A549 (cell line): ENCODE measurements at regions not wholly inside any gene's neighbourhood (a gene's known extent, or its start where the extent isn't known, plus 50 kb on each side); places are given as distances from the start of the nearest gene placed in this dataset.

Experiments used
- ATAC-seq, 2 experiments: fragments of 200-7000 bp in 1 of 2; fragments of >200 bp in 1 of 2; cut with Nextera tagmentation in 1 of 2; cut with Tn5 transposase in 1 of 2; 3 replicates each; pipeline versions ENCODE4 v1.8.0 to v1.9.1; 2018 to 2020; ENCODE audit warnings: mild to moderate bottlenecking in 1 of 2, moderate library complexity in 1 of 2
- CTCF ChIA-PET: fragments of 300-600 bp; sonication (Branson Sonifier 250); formaldehyde crosslinking; extraction: SDS; loops from one replicate; lab custom pipeline; 2021; ENCODE audit warnings: antibody characterized with exemption, inconsistent platforms; lab: Yijun Ruan, JAX
- POLR2A ChIA-PET: fragments of 350-600 bp; formaldehyde crosslinking; extraction: SDS; loops from one replicate; lab custom pipeline; 2021; ENCODE audit warnings: antibody characterized with exemption, inconsistent platforms; lab: Yijun Ruan, JAX
- DNase-seq, 2 experiments: peaks; one replicate each; pipeline versions ENCODE4 v3.0.0 to v3.0.0-alpha.2; 2011 to 2016; ENCODE audit warnings: low read depth in 1 of 2, low spot score in 1 of 2
- FAIRE-seq: peaks from 2 replicates; lab custom pipeline; 2011; peaks lifted over from hg19 to GRCh38; lab: Jason Lieb, UNC
- H3K27ac ChIP-seq, 2 experiments: fragments of >200 bp; sonication (Bioruptor Twin); formaldehyde crosslinking; 3 replicates each; pipeline ENCODE4 v1.5.1; 2016 to 2017
- H3K4me1 ChIP-seq: fragments of >200 bp; sonication (Bioruptor Twin); formaldehyde crosslinking; 3 replicates; pipeline ENCODE4 v1.6.1; 2016
- H3K4me2 ChIP-seq: fragments of >200 bp; sonication (Bioruptor Twin); formaldehyde crosslinking; 3 replicates; pipeline ENCODE4 v1.6.1; 2016
- H3K4me3 ChIP-seq: fragments of >200 bp; sonication (Bioruptor Twin); formaldehyde crosslinking; 3 replicates; pipeline ENCODE4 v1.5.1; 2016
- H3K9me3 ChIP-seq: fragments of >200 bp; sonication (Bioruptor Twin); formaldehyde crosslinking; 3 replicates; pipeline ENCODE4 v1.6.1; 2016
- CHD4 ChIP-seq: fragments of 200-600 bp; sonication (generic); IDR thresholded peaks from 2 replicates; pipeline ENCODE4 v1.6.1; 2016; ENCODE audit warnings: antibody characterized with exemption, mild to moderate bottlenecking, borderline replicate concordance
- EHF ChIP-seq: fragments of 250-450 bp; sonication (Bioruptor Pico); IDR thresholded peaks from 2 replicates; pipeline ENCODE4 v1.5.0; 2020; ENCODE audit warnings: mild to moderate bottlenecking
- EP300 ChIP-seq, 2 experiments: fragments of >200 bp; sonication (Bioruptor Twin); formaldehyde crosslinking; IDR thresholded peaks; 2 replicates in 1 of 2; 3 replicates in 1 of 2; pipeline ENCODE4 v1.6.1; 2016 to 2017
- GATA3 ChIP-seq: IDR thresholded peaks from 2 replicates; pipeline ENCODE4 v1.6.1; 2012; ENCODE audit warnings: borderline replicate concordance
- HOXB13 ChIP-seq: fragments of 250-450 bp; sonication (Bioruptor Pico); IDR thresholded peaks from 2 replicates; pipeline ENCODE4 v1.5.0; 2020; ENCODE audit warnings: low read depth, mild to moderate bottlenecking, moderate library complexity
- MAFK ChIP-seq: fragments of 450-650 bp; IDR thresholded peaks from 2 replicates; pipeline ENCODE4 v1.6.1; 2014; ENCODE audit not compliant: partially characterized antibody
- MAZ ChIP-seq: fragments of 150-350 bp; IDR thresholded peaks from 2 replicates; pipeline ENCODE4 v1.6.1; 2014; ENCODE audit warnings: antibody characterized with exemption, low read depth, low read length, borderline replicate concordance
- MYC ChIP-seq: IDR thresholded peaks from 2 replicates; pipeline ENCODE4 v1.6.1; 2012; ENCODE audit warnings: mild to moderate bottlenecking, inconsistent platforms, low read length, improper control_type of control experiment, borderline replicate concordance
- NFE2L2 ChIP-seq: fragments of 150-350 bp; conservative IDR thresholded peaks from 2 replicates; pipeline ENCODE4 v1.6.1; 2014; ENCODE audit warnings: low read length
- NPAS2 ChIP-seq: fragments of 250-450 bp; sonication (Bioruptor Pico); IDR thresholded peaks from 2 replicates; pipeline ENCODE4 v1.8.0; 2022; ENCODE audit warnings: mild to moderate bottlenecking, moderate library complexity, borderline replicate concordance
- PHF8 ChIP-seq: fragments of 200-600 bp; sonication (generic); IDR thresholded peaks from 2 replicates; pipeline ENCODE4 v1.6.1; 2016; ENCODE audit warnings: low read depth, mild to moderate bottlenecking, antibody characterized with exemption, moderate library complexity, borderline replicate concordance
- POLR2A ChIP-seq: IDR thresholded peaks from 2 replicates; pipeline ENCODE4 v1.6.1; 2012; ENCODE audit warnings: mild to moderate bottlenecking, low read length
- SREBF2 ChIP-seq: fragments of 450-650 bp; IDR thresholded peaks from 2 replicates; pipeline ENCODE4 v1.6.1; 2014; ENCODE audit warnings: mild to moderate bottlenecking, moderate library complexity
- USF2 ChIP-seq: fragments of 450-650 bp; IDR thresholded peaks from 2 replicates; pipeline ENCODE4 v1.6.1; 2014; ENCODE audit warnings: antibody characterized with exemption
- ZC3H11A ChIP-seq: fragments of 450-650 bp; IDR thresholded peaks from 2 replicates; pipeline ENCODE4 v1.6.1; 2014; ENCODE audit warnings: antibody characterized with exemption, mild to moderate bottlenecking
- ZNF302 ChIP-seq: fragments of 250-450 bp; sonication (Bioruptor Pico); IDR thresholded peaks from 2 replicates; pipeline ENCODE4 v1.9.0; 2021; ENCODE audit warnings: inconsistent platforms, mild to moderate bottlenecking, moderate library complexity
- WGBS: methylation state at CpG from one replicate; pipeline ENCODE4 v1.1.6; 2017; ENCODE audit errors: missing lambda C conversion rate; 5-methylcytosine and 5-hydroxymethylcytosine counted together
- TF ChIP-seq, protein P1 (sequence below): IDR thresholded peaks from 2 replicates; pipeline ENCODE4 v1.6.1; 2012
- TF ChIP-seq, protein P2 (sequence below): fragments of 250-450 bp; sonication (Bioruptor Pico); IDR thresholded peaks from 2 replicates; pipeline ENCODE4 v1.5.0; 2021; ENCODE audit warnings: mild to moderate bottlenecking, moderate library complexity, borderline replicate concordance
- TF ChIP-seq, protein P3 (sequence below): fragments of 250-450 bp; sonication (Bioruptor Pico); IDR thresholded peaks from 2 replicates; pipeline ENCODE4 v1.5.0; 2020; ENCODE audit warnings: low read depth, mild to moderate bottlenecking, moderate library complexity
- TF ChIP-seq, protein P4 (sequence below): fragments of 150-350 bp; IDR thresholded peaks from 2 replicates; pipeline ENCODE4 v1.6.1; 2014; ENCODE audit warnings: low read depth, mild to moderate bottlenecking, low read length
- TF ChIP-seq, protein P5 (sequence below): fragments of >200 bp; sonication (Bioruptor Twin); formaldehyde crosslinking; IDR thresholded peaks from 3 replicates; pipeline ENCODE4 v1.5.1; 2016
- TF ChIP-seq, protein P6 (sequence below): fragments of >200 bp; sonication (Bioruptor Twin); formaldehyde crosslinking; IDR thresholded peaks from 2 replicates; pipeline ENCODE4 v1.6.1; 2016

- CTCF ChIA-PET, result no interaction called here
- DNase-seq, result no peak
- no peak for FAIRE-seq
- H3K4me2 ChIP-seq, result no peak overlapping the region
- no peaks in the 10 kb centered on the region for H3K9me3 ChIP-seq
- H3K4me1 ChIP-seq, result no peaks in the 10 kb centered on the region
- WGBS, result 93% methylated on average over 2 of the region's 2 CpGs
- TF ChIP-seq POLR2A, result no peak
- TF ChIP-seq, protein P1, sequence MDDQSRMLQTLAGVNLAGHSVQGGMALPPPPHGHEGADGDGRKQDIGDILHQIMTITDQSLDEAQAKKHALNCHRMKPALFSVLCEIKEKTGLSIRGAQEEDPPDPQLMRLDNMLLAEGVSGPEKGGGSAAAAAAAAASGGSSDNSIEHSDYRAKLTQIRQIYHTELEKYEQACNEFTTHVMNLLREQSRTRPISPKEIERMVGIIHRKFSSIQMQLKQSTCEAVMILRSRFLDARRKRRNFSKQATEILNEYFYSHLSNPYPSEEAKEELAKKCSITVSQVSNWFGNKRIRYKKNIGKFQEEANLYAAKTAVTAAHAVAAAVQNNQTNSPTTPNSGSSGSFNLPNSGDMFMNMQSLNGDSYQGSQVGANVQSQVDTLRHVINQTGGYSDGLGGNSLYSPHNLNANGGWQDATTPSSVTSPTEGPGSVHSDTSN, result no peak
- no peak for TF ChIP-seq NPAS2 (CRISPR knock-in tag)
- no peak for TF ChIP-seq EHF (CRISPR knock-in tag)
- no peak for TF ChIP-seq GATA3
- H3K4me3 ChIP-seq, result no peak overlapping the region
- no peak for ATAC-seq
- POLR2A ChIA-PET, result no interaction called here
- H3K27ac ChIP-seq, result no peak overlapping the region
These were observed 468.2 kb downstream of the PLOD2 start for GRCh38 chr3:145692751-145693150.

GRCh38 chr3:145696011-145696410 is 465.0 kb downstream of the PLOD2 start:
- H3K27ac ChIP-seq, result no peak overlapping the region
- no peak for ATAC-seq
- no peak overlapping the region for H3K4me2 ChIP-seq
- H3K9me3 ChIP-seq, result no peaks in the 10 kb centered on the region
- POLR2A ChIA-PET, result no interaction called here
- H3K4me3 ChIP-seq, result no peak overlapping the region
- TF ChIP-seq, protein P2, sequence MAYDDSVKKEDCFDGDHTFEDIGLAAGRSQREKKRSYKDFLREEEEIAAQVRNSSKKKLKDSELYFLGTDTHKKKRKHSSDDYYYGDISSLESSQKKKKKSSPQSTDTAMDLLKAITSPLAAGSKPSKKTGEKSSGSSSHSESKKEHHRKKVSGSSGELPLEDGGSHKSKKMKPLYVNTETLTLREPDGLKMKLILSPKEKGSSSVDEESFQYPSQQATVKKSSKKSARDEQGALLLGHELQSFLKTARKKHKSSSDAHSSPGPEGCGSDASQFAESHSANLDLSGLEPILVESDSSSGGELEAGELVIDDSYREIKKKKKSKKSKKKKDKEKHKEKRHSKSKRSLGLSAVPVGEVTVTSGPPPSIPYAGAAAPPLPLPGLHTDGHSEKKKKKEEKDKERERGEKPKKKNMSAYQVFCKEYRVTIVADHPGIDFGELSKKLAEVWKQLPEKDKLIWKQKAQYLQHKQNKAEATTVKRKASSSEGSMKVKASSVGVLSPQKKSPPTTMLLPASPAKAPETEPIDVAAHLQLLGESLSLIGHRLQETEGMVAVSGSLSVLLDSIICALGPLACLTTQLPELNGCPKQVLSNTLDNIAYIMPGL (CRISPR knock-in tag), result no peak
- TF ChIP-seq, protein P3, sequence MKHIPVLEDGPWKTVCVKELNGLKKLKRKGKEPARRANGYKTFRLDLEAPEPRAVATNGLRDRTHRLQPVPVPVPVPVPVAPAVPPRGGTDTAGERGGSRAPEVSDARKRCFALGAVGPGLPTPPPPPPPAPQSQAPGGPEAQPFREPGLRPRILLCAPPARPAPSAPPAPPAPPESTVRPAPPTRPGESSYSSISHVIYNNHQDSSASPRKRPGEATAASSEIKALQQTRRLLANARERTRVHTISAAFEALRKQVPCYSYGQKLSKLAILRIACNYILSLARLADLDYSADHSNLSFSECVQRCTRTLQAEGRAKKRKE (CRISPR knock-in tag), result no peak
- TF ChIP-seq, protein P1, result no peak
- TF ChIP-seq HOXB13 (CRISPR knock-in tag) (no peak), PHF8 (no peak), EP300 (IDR thresholded peaks at IDR 0.05) (no peak)
- TF ChIP-seq, protein P4, sequence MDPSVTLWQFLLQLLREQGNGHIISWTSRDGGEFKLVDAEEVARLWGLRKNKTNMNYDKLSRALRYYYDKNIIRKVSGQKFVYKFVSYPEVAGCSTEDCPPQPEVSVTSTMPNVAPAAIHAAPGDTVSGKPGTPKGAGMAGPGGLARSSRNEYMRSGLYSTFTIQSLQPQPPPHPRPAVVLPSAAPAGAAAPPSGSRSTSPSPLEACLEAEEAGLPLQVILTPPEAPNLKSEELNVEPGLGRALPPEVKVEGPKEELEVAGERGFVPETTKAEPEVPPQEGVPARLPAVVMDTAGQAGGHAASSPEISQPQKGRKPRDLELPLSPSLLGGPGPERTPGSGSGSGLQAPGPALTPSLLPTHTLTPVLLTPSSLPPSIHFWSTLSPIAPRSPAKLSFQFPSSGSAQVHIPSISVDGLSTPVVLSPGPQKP, result no peak
- TF ChIP-seq, protein P5, sequence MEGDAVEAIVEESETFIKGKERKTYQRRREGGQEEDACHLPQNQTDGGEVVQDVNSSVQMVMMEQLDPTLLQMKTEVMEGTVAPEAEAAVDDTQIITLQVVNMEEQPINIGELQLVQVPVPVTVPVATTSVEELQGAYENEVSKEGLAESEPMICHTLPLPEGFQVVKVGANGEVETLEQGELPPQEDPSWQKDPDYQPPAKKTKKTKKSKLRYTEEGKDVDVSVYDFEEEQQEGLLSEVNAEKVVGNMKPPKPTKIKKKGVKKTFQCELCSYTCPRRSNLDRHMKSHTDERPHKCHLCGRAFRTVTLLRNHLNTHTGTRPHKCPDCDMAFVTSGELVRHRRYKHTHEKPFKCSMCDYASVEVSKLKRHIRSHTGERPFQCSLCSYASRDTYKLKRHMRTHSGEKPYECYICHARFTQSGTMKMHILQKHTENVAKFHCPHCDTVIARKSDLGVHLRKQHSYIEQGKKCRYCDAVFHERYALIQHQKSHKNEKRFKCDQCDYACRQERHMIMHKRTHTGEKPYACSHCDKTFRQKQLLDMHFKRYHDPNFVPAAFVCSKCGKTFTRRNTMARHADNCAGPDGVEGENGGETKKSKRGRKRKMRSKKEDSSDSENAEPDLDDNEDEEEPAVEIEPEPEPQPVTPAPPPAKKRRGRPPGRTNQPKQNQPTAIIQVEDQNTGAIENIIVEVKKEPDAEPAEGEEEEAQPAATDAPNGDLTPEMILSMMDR, result no peak
- TF ChIP-seq, protein P6, sequence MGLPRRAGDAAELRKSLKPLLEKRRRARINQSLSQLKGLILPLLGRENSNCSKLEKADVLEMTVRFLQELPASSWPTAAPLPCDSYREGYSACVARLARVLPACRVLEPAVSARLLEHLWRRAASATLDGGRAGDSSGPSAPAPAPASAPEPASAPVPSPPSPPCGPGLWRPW, result no peak
- no peak for FAIRE-seq
- CTCF ChIA-PET, result no interaction called here
- DNase-seq, result no peak
- H3K4me1 ChIP-seq, result no peaks in the 10 kb centered on the region

DNA sequence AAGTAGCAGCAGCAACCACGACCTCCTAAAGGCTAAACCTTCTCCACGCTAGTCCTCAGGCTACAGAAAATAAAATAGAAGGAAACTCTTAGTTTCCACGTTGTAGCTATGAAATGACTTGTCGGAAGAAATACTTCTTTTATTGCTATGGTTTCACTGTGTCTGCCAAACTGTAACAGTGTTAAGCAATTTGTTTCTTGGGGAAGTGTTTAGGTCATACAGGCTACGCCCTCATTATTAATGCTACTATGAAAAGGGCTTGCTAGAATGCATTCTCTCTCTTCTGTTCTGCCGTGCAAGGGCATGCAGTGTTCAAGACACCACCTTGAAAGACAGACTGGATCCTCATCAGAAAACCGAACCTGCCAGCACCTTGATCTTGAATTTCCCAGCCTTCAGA is 462.7 kb downstream of the PLOD2 start:
- no peaks in the 10 kb centered on the region for H3K4me1 ChIP-seq
- ChIA-PET CTCF (no interaction called here), POLR2A (no interaction called here)
- DNase-seq (no peak), ATAC-seq (no peak), FAIRE-seq (no peak)
- H3K9me3 ChIP-seq, result no peaks in the 10 kb centered on the region
- H3K4me3 ChIP-seq, result no peak overlapping the region
- no peak overlapping the region for H3K4me2 ChIP-seq
- WGBS, result 23% methylated on average over 7 of the region's 7 CpGs
- TF ChIP-seq ZC3H11A (no peak), MAFK (no peak), ZNF302 (CRISPR knock-in tag) (no peak), NFE2L2 (no peak), MYC (no peak), SREBF2 (no peak), USF2 (no peak), CHD4 (no peak), MAZ (no peak), HOXB13 (CRISPR knock-in tag) (no peak)
- TF ChIP-seq, protein P3 (CRISPR knock-in tag), result no peak
- no peak overlapping the region for H3K27ac ChIP-seq
